ENCODE measurements at regions not wholly inside any gene's neighbourhood (a gene's known extent, or its start where the extent isn't known, plus 50 kb on each side); places are given as distances from the start of the nearest gene placed in this dataset.

DNA sequence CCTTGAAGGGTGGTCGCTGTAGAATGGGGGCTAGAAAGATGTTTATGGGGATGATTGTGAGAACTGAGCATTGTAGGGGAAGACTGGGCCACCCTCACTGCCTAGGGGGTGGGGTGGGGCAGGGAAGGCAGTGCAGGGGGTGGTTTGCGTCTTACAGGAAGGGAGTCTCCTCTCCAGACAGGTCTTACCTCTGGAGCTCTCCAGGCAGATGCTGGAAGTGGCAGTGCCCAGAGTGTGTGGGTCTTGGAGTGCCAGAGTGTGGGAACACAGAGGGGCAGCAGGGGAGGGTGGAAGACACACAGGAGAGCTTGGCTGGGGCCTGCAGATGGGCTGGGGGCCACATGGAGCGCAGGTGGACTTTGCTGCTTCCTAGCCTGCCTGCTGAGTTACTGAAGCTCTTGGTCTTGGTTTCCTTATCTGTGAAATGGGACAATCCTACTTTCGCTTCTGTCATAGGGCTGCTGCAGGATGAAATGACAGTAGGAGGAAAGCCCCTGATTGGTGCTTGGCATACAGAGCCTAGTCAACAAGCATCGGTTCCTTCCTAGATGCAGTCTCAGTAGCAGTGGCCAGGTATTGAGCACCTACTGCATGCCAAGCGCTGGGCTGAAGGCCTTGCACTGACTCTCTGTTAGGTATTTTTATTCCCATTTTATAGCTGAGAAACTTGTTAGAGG is 118.3 kb downstream of the SLC25A47 start (continued):
- TF ChIP-seq ZKSCAN8 (CRISPR knock-in tag; IDR thresholded peaks at IDR 0.05) (peak; percentile 50; the same call in 1 of the 2 replicates), GTF2E2 (tag; IDR thresholded peaks at IDR 0.05) (no peak), PPARD (CRISPR knock-in tag; IDR thresholded peaks at IDR 0.05) (no peak), SNAPC5 (CRISPR knock-in tag; IDR thresholded peaks at IDR 0.05) (no peak), E2F8 (IDR thresholded peaks at IDR 0.05; ENCODE audit: low read depth, partially characterized antibody) (no peak)
- TF ChIP-seq, protein P1, sequence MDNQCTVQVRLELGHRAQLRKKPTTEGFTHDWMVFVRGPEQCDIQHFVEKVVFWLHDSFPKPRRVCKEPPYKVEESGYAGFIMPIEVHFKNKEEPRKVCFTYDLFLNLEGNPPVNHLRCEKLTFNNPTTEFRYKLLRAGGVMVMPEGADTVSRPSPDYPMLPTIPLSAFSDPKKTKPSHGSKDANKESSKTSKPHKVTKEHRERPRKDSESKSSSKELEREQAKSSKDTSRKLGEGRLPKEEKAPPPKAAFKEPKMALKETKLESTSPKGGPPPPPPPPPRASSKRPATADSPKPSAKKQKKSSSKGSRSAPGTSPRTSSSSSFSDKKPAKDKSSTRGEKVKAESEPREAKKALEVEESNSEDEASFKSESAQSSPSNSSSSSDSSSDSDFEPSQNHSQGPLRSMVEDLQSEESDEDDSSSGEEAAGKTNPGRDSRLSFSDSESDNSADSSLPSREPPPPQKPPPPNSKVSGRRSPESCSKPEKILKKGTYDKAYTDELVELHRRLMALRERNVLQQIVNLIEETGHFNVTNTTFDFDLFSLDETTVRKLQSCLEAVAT (IDR thresholded peaks at IDR 0.05) = no peak
